Thoracic aorta (tissue), 2 donors: ENCODE measurements at regions not wholly inside any gene's neighbourhood (a gene's known extent, or its start where the extent isn't known, plus 50 kb on each side); places are given as distances from the start of the nearest gene placed in this dataset.

Experiments used
- ATAC-seq: fragments of 150-250 bp; one replicate; pipeline ENCODE4 v1.8.0; 2017; ENCODE audit warnings: low read depth; ENCODE audit not compliant: insufficient number of reproducible peaks, low FRiP score
- DNase-seq: peaks from one replicate; pipeline ENCODE4 v3.0.0-alpha.2; 2020; ENCODE audit warnings: low spot score
- H3K27ac ChIP-seq, 2 donors: fragments of 200-600 bp; sonication (generic); 1 replicate in 1 of 2; 2 replicates in 1 of 2; pipeline ENCODE4 v1.5.1; 2016; ENCODE audit warnings: mild to moderate bottlenecking in 2 of 2, moderate library complexity in 2 of 2
- H3K27me3 ChIP-seq: fragments of 200-600 bp; sonication (generic); replicated peaks from 2 replicates; pipeline ENCODE4 v1.6.0; 2016; ENCODE audit warnings: mild to moderate bottlenecking; ENCODE audit not compliant: insufficient read depth
- H3K36me3 ChIP-seq: fragments of 200-600 bp; sonication (generic); one replicate; pipeline ENCODE4 v1.5.1; 2016
- H3K4me1 ChIP-seq, 2 donors: fragments of 200-600 bp; sonication (generic); 1 replicate in 1 of 2; 2 replicates in 1 of 2; pipeline versions ENCODE4 v1.5.1 to v1.6.0; 2016; ENCODE audit warnings: low read depth in 2 of 2, mild to moderate bottlenecking in 1 of 2; ENCODE audit not compliant: control insufficient read depth in 1 of 2
- H3K4me3 ChIP-seq: fragments of 200-600 bp; sonication (generic); 2 replicates; pipeline ENCODE4 v1.5.1; 2016; ENCODE audit warnings: mild to moderate bottlenecking
- H3K9me3 ChIP-seq: fragments of 200-600 bp; sonication (generic); 2 replicates; pipeline ENCODE4 v1.5.1; 2016
- TF ChIP-seq, protein P1 (sequence below): fragments of 200-600 bp; sonication (generic); IDR thresholded peaks from one replicate; pipeline ENCODE4 v1.5.1; 2019; ENCODE audit warnings: antibody characterized with exemption

DNA sequence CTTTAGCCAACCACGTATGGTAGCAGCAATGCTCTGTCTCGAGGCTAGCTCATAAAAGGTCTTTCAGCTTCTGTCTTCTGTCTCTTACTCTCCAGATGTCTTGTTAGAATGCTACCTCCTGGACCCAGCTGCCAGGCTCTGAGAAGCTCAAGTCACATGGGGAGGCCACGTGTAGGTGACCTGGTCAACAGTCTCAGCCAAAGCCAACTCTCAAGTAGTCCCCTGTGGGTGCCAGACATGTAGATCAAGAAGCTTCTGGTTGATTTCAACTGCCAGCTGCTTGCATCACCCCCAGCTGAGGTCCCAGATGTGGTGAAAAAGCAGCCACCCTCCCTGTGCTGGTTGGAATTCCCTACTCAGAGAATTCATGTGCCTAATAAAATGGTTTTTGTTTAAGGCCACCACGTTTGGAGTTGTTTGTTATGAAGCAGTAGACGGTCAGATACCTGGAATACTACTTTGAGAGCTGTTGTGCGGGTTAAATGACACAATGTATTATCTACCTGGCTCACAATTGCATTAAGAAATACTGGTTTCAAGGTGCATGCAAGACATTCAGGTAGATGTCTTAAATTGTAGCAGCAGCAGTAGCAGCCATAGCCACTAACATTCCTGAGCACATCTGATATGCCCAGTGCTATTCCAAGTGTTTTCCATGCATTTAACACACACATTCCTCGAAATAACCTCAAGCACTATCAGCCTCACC lies 131.0 kb upstream of the RFC3 start:
- no peak for ATAC-seq
- TF ChIP-seq, protein P1, sequence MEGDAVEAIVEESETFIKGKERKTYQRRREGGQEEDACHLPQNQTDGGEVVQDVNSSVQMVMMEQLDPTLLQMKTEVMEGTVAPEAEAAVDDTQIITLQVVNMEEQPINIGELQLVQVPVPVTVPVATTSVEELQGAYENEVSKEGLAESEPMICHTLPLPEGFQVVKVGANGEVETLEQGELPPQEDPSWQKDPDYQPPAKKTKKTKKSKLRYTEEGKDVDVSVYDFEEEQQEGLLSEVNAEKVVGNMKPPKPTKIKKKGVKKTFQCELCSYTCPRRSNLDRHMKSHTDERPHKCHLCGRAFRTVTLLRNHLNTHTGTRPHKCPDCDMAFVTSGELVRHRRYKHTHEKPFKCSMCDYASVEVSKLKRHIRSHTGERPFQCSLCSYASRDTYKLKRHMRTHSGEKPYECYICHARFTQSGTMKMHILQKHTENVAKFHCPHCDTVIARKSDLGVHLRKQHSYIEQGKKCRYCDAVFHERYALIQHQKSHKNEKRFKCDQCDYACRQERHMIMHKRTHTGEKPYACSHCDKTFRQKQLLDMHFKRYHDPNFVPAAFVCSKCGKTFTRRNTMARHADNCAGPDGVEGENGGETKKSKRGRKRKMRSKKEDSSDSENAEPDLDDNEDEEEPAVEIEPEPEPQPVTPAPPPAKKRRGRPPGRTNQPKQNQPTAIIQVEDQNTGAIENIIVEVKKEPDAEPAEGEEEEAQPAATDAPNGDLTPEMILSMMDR, result no peak
- H3K4me1 ChIP-seq, result no peaks in the 10 kb centered on the region

DNA sequence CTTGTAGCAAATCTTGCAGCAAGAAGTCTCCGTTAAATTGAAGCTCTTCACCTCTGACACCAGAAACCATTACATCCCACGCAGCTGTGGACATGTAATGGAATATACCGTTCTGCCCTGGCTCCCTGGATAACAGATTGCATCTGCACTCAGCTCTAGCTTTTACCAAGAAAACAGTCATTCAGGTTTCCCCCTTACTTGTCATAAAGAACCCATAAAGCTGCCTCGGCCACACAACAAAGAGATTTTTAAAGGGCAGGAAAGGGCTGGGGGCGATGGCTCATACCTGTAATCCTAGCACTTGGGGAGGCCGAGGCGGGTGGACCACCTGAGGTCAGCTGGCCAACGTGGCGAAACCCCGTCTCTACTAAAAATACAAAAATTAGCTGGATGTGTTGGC lies 127.6 kb upstream of the RFC3 start:
- no peaks in the 10 kb centered on the region for H3K9me3 ChIP-seq
- DNase-seq (no peak), ATAC-seq (no peak)
- no peaks in the 10 kb centered on the region for H3K4me1 ChIP-seq
- H3K27me3 ChIP-seq, result no peaks in the 10 kb centered on the region
- TF ChIP-seq, protein P1, result no peak
- no peak overlapping the region for H3K27ac ChIP-seq
- H3K36me3 ChIP-seq, result no peaks in the 10 kb centered on the region
- no peak overlapping the region for H3K4me3 ChIP-seq

More for the DNA sequence above, 131.0 kb upstream of the RFC3 start:
- no peak overlapping the region for H3K4me3 ChIP-seq
- no peak overlapping the region for H3K27ac ChIP-seq
- H3K27me3 ChIP-seq, result no peaks in the 10 kb centered on the region
- H3K36me3 ChIP-seq, result no peaks in the 10 kb centered on the region
- DNase-seq, result no peak
- H3K9me3 ChIP-seq, result no peaks in the 10 kb centered on the region

DNA sequence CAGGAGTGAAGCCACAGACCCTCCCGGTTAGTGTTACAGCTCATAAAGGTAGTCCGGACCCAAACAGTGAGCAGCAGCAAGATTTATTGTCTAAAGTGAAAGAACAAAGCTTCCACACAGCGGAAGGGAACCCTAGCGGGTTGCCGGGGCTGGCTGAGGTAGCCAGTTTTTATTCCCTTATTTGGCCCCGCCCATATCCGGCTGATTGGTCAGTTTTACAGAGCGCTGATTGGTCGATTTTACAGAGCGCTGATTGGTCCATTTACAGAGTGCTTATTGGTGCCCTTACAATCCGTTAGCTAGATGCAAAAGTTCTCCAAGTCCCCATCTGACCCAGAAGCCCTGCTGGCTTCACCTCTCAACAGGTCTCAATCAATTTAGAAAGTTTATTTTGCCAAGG lies 126.0 kb upstream of the RFC3 start:
- Histone ChIP-seq H3K36me3 (no peaks in the 10 kb centered on the region), H3K4me1 (no peaks in the 10 kb centered on the region), H3K27ac (no peak overlapping the region), H3K9me3 (no peaks in the 10 kb centered on the region), H3K4me3 (no peak overlapping the region), H3K27me3 (no peaks in the 10 kb centered on the region)
- ATAC-seq (no peak), DNase-seq (no peak)
- TF ChIP-seq, protein P1, result no peak

DNA sequence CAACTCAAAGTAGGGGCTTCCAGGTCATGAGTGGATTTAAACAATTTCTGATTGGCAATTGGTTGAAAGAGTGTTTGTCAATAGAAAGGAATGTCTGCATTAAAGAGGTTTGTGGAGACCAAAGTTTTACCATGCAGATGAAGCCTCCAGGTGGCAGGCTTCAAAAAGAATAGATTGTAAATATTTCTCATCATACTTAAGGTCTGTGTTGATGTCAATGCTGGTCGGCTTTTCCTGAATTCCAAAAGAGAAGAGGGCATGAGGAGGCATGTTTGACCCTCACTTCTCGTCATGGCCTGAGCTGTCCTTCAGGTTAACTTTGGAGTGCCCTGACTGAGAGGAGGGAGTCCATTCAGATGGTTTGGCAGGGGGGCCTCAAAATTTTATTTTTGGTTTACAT lies 125.4 kb upstream of the RFC3 start:
- Histone ChIP-seq H3K27ac (no peak overlapping the region), H3K9me3 (no peaks in the 10 kb centered on the region), H3K27me3 (no peaks in the 10 kb centered on the region), H3K4me3 (no peak overlapping the region), H3K4me1 (no peaks in the 10 kb centered on the region), H3K36me3 (no peaks in the 10 kb centered on the region)
- ATAC-seq, result no peak
- TF ChIP-seq, protein P1, result no peak
- DNase-seq, result no peak

DNA sequence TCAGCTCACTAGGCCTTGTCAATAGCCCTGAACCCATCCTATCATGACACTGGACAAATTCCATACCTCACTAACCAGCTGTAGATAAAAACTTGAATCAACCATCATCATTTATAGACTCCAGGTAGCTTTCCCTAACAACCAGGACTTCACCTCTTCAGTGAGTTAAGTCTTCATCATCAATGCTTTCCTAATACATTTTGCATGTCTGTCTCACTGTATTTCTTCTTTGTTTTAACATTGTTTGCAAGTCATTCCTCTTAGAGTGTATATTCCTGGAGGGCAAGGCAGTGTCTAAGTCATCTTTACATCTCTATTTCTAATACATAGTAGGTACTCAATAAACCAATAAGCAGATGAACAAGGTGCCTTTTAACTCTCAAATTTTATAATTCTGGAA lies 123.4 kb upstream of the RFC3 start:
- DNase-seq, result no peak
- Histone ChIP-seq H3K4me1 (no peaks in the 10 kb centered on the region), H3K27ac (no peak overlapping the region), H3K4me3 (no peak overlapping the region), H3K36me3 (no peaks in the 10 kb centered on the region), H3K9me3 (no peaks in the 10 kb centered on the region), H3K27me3 (no peaks in the 10 kb centered on the region)
- no peak for ATAC-seq
- TF ChIP-seq, protein P1, result no peak
